Activated T-cell treated with anti-CD3 and anti-CD28 coated beads for 24 hours (primary cell): ENCODE measurements at regions not wholly inside any gene's neighbourhood (a gene's known extent, or its start where the extent isn't known, plus 50 kb on each side); places are given as distances from the start of the nearest gene placed in this dataset.

Experiments used
- DNase-seq: peaks from one replicate; pipeline ENCODE4 v3.0.0-alpha.2; 2020; ENCODE audit warnings: low read depth

DNA sequence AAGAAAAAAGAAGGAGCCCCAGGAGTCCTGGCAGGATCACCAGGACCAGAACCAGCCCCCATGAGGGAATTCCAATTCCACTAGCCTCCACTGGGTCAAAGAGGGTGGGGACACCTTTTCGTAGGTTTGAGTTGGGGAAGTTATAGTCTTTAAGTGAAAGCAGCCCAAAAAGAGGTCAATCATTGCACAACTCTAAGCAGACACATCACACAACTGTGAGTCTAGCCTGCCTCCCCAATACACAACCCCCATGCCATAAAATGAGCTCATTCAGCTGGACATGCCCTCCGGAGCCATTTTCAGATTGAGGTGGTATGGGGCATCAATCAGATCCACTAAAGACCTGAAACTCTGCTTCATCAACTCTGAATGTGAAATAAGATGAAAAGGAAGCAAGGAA lies 179.9 kb downstream of the NPHP4 start:
- no peak for DNase-seq

DNA sequence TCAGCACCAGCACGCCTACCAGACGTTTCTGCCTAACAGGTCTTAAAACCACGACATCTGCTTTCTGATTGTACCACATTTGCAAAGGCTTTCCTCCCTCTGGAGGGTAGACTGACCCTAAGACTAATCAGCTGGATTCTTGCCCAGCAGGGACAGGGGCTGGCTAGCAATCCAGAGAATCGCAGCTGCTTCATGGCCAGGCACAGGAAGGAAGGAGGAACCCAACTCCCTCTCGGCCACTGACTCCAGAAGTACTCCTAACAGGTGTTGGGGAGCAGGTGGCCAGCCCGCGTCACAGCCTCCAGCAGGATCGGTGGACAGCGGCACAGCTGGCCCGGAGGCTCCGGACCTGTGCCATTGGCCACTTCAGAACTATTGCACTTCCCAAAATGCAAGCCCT lies 180.8 kb downstream of the NPHP4 start:
- no peak for DNase-seq

DNA sequence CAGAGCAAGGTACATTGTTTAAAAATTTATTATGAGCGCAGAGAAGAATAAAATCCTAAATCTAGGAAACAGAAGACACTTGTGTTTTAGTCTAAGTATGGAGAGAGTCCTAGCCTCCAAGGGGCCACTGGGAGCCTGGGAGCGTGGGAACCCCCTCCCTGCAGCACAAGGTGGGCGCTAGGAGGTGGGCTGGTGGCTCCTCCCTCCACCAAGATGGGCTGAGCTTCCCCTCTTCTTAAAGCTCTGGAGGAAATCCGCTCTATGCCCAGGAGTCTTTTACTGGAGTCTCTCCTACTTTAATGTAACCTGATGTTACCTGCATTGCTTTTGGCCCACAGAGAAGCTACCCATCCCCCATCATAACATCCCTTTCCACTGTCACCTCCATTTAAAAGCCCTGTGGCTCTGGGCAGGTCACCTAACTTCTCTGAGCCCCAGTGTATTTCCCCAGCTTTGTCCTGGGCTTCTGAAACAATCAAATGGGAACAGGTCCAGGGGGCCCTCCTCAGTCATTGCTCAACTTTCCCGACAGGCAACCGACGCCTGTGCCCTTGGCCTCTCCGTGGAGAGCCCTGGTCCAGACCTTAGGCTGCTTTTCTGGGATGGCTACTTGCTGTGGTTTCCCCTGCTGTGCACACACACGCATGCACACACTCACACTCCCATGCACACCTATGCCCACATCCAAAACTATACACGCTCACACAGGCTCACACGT lies 181.5 kb downstream of the NPHP4 start:
- DNase-seq: no peak

DNA sequence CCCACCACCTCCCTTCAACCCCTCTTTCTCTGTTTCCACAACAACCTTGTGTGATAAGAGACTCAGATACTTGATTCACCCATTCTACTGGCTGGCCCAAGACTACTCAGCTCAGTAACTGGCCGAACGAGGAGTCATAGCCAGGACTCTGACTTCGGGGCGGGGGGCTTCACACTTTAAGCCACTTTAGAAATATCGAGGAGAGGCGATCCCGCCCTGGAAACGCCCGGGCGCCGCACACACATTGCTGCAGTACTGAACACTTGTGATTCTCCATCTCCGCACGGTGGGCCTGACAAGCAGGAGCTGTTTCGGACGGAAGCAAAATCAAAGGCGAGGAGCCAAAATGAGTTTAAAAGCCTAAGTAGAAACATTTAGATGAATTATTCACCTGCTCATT lies 182.1 kb downstream of the NPHP4 start:
- no peak for DNase-seq

DNA sequence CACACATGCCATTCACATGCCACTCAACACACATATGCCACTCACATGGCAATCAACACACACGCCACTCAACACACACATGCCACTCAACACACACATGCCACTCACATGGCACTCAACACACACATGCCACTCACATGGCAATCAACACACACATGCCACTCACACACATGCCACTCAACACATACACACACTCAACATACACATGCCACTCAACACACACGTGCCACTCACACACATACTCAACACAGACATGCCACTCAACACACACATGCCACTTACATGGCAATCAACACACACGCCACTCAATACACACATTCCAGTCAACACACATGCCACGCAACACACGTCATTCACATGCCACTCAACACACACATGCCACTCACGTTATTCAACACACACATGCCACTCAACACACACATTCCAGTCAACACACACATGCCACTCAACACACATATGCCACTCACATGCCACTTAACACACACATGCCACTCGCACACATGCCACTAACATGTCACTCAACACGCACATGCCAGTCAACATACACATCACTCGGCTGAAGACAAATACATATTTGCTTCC lies 182.9 kb downstream of the NPHP4 start:
- DNase-seq: no peak

DNA sequence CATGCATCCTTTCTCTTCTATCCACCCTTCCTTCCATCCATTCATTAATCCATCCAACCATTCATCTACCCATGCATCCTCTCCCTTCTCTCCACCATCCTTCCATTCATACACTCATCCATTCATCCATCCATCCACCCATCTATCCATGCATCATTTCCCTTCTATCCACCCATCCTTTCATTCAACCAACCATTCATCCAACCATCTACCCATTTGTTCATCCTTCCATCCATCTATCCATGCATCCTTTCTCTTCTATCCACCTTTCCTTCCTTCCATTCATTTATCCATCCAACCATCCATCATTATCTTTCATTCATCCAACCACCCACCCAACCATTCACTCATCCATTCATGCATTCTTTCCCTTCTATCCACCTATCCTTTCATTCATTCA lies 188.4 kb downstream of the NPHP4 start:
- DNase-seq: no peak

DNA sequence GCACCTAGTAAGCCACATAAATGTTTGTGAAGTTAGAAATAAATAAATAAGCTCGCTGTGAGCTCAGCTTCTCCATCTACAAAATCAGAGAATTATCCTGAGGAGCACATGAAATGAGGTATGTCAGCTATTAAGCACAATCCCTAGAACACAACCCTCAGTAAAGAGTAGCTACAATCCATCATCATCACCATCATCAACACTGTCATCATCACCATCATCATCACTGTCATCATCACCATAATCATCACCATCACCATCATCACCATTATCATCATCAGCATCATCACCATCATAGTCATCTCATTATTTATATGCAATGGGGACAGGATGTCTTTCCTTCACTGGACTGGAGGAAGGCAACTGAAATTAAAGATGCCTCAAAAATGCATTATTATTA lies 189.6 kb downstream of the NPHP4 start:
- DNase-seq: no peak

DNA sequence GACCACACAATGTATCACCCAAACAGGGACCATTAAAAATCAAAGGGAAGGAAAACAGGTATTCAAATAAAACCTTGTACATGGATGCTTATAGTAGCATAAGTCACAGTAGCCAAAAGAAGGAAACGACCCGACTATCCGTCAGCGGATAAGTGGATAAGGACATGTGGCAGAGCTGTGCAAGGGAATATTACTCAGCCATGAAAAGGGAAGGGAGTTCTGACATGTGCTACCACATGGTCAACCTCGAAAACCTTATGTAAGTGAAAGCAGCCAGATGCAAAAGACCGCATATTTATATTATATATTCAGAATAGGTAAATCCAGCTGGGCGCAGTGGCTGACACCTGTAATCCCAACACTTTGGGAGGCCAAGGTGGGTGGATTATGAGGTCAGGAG lies 193.3 kb downstream of the NPHP4 start:
- DNase-seq: no peak

DNA sequence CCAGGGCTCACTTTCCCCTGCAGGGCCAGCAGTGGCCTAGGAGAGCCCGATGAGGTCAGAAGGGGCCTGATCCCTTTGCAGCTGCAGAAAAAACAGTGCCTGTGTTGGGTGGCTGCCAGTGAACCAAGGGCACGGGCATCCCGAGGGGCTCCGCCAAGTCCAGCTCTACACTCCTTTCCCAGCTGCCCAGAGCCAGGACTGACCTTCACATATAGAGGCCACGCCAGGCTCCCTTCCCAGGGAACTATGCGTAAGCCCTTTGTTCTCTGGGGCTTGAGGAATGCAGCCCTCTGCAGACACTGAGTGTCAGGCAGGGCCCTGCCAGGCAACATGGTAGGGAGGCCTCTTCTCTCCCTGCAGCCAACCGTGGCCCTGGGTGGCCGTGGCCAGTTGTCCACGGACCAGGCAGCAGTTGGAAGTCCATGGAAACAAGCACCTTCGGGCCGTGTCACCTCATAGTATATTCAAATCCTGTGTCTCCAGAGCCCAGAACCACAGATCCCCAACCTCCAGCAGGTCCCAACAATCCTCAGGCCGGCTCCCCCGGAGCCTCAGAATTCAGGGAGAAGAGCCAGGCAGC lies 194.0 kb downstream of the NPHP4 start:
- no peak for DNase-seq

DNA sequence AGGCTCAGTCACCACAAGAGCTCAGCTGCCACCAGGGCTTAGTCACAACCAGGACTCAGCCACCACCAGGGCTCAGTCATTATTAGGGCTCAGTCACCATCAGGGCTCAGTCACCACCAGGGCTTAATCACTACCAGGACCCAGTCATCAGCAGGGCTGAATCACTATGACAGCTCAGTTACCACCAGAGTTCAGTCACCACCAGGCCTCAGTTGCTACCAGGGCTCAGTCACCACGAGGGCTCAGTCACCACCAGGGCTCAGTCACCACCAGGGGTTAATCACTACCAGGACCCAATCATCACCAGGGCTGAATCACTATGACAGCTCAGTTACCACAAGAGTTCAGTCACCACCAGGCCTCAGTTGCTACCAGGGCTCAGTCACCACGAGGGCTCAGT lies 196.2 kb downstream of the NPHP4 start:
- DNase-seq: no peak

DNA sequence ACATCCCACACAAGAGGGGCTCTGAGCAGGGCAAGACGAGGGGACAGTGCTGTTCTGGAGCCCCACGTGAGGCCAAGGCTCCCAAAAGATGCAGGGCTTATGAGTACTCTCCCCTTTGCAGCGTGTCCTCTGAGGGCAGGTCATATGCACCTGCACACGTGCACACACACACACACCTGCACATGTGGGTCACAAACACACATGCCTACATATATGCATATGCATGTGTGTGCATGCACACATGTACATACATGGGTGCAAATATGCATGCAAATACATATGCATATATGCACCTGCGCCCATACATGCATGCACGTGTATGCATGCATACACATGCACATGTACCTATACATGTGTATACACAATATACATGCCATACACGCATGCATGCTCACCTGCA lies 197.9 kb downstream of the NPHP4 start:
- no peak for DNase-seq

DNA sequence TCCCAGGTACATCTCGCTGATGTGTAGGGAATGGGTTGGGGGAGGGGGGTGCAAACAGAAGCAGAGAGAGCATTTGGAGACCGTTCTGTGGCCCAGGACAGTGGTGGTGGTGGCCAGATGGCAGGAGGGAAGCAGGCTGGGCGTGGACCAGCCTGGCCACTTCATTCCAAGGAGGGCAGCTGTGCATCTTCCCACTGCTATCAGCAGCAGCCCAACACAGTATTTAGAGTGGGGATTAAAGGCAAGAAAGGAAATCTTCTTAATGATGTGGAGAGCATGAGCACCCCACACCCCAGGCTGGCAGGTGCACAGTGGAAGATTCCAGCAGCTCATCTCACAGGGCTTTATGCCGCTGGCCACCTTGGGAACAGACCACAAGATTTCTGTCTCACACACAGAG lies 198.7 kb downstream of the NPHP4 start:
- no peak for DNase-seq

DNA sequence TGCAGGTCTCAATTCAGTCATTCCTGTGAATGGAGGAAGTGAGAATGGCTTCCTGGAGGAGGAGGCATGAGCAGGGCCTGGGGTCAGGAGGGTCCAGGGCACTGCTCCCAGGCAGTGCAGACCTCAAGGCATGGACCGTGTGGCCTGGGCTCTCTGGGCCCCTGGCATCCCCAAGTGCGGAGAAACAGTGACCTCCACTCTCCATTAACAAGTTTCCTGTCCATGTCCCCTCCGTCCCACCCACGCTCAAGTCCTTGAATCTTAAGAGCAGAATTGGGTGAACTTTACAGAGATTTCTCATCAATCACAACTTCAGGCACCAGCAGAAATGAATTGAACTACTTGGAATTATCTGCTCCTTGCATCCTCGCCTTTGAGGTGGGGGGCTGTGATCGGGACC lies 211.1 kb downstream of the NPHP4 start:
- DNase-seq: no peak

DNA sequence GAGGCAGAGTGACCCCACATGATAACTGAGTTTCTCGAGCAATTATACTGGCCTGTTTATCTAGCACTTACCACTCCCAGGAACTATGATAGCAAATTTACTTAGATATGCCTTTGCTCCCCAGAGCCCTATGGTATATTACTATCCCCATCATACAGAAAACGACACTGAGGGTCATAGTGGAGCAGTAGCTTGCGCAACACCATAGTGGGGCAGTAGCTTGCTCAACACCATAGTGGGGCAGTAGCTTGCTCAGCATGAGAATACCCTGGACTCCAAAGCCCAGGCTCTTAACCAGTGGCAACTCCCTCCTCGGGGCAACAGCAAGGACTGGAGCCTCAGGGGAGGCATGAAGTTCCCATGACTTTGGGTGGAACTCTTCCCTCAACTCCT lies 211.9 kb downstream of the NPHP4 start:
- no peak for DNase-seq

DNA sequence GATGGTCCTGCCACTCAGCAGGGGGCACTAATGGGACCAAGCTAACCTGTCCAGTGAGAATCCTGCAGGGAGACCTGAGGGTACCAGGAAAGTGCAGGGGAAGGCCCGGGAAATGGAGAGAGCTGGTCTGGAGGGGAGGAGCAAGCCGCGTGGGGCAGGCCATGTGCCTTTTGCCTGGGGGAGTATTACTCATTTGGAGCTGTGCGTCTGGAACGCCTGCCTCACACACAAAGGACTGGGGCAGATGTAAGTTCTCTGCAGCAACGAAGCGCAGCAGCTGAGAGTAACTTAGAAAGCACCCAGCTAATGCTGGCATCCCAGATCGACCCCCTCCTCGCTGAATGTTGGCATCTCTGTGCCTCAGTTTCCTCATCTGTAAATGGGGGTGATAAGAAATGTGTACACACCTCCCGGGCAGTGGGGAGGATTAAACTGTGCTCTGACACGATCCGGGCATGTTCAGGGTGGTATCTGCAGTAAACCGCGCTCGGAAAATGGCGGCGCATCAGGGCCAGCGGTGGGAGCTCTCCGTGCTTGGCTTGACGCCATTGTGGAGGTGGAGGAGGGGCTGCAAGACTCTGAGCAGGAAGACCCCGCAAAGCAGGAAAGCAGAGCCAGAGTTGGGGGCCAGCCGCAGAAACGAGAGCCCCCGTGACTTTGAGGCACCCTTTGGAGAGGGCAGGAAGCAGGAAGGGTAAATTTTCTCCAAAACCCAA lies 212.5 kb downstream of the NPHP4 start:
- DNase-seq: no peak

DNA sequence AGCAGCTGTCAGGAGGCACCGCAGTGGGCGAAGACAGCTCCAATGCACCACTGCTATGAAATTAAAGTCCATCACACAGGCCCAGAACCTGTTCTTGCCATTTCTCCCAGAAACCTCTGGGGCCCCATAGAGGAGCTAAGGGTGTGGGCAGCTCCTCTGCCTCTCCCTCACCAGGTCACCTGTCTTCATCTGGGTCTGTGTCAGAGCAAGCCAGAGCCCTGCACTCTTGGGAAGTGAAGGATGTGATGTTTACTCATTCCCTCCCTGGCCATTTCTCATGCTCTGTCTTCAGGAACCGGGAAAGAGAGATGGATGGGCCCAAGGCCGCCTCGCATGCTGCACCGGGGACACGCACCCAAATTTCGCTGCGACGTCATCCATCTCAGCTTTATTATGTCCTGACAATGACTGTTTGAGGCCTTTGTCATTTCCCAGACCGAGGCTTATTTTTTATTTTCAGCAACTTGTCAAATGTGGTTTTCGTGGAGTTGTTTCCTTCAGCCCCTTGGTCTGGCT lies 216.1 kb downstream of the NPHP4 start:
- DNase-seq: no peak

DNA sequence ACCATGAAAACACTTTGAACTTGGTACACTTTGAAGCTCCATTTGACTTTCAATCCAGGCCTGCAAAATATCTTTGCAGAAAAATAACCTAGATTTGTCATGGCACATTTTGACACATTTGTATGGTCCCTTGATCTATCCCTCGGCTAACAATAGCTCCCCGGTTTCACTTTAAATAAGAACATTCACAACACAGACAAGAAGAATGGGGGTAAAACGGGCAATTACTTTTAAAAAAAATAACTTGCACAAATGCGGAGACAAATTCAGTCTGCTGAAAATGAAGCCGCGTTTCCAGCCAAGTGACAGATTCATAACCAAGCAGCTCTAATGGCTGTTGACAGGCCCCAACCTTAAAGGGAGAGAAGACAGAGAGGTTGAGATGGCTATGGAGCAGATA lies 218.2 kb downstream of the NPHP4 start:
- no peak for DNase-seq

DNA sequence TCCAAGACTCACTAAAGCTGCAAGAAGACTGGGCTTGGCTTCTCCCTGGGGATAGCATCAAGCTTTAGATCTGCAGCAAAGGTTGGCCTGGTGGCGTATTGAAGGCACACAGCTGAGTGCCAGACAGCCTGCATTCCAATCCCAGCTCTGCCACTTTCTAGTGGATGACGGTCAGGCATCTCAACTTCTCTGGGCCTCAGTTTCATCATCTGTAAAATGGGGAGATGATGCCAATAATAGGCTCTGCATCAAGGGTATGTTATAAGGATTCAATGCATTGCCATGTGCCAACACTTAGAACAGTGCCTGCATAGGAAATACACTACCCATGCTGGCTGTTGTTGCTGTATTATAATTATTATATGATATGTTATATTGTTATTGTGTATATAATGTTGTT lies 220.4 kb downstream of the NPHP4 start:
- no peak for DNase-seq

DNA sequence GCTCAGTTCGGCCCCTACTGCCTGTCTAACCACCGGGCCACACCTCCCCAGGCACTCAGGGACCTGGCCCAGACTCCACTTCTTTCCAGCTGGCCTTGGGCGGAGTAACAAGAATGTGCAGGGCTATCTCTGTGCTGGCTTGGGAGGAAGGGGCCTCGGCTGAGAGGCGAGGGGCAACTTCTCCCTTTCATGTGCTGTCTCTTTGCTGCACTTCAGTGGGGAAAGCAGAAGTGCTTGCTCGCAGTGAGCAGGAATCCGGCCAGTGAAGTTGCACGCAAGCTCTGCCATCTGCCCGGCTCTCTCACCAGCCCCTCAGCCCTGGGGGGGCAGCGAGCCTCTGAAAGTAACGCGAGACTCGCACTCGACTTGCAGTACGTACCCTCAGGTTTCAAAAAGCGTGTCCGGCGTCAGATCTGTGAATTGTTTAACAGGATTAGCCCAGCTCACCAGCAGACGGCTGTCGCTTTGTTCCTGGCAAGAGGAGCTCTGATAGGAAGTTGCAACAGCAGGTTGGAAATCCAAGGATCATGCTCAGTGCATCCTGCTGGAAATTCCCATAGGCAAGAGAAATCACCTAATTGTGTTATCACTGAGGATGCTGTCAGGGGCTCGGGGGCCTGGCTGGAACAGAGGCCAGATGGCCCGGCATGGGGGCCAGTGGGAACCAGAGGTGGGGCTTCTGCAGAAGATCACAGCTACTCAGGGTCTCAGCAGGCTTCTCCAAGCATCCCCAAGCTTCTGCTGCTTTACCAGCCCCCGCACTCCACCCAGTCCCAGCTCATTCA lies 221.1 kb downstream of the NPHP4 start:
- no peak for DNase-seq

DNA sequence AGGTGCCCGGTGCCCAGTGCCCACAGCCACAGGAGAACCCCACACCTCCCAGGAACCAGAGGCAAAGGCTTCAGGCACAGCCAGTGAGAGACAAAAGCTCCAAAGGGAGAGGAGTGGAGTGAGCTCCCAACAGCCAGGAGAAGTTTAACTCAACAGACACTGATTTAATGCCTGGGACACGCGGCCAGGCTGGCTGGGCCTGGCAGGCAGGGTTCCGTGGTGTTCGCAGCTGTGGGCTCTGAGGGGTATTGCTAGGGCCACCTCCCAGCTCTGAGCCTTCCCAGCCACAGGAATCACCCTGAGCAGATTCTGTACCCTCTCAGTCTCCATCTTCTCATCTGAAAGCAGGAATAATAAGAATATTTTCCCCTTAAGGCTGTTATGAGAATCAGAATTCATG lies 222.5 kb downstream of the NPHP4 start:
- no peak for DNase-seq

DNA sequence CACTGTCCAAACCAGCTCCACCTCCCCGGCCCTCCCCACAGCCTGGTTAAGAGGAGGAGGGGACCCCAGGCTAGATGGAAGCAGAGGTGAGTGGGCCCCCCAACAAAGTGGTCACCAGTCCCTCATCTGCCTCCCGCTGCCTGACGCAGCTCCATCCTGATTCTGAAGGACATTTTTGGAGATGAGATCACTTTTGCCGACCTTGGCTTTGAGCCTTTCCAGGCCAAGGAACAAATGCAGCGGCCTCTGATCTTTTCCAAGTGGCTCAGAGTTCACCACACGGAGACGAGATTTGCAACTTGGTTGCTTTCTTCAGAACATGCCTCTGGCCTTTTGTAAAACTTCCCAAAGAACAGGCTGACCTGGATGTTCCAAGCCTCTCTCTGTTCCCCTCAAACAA lies 223.1 kb downstream of the NPHP4 start:
- no peak for DNase-seq

DNA sequence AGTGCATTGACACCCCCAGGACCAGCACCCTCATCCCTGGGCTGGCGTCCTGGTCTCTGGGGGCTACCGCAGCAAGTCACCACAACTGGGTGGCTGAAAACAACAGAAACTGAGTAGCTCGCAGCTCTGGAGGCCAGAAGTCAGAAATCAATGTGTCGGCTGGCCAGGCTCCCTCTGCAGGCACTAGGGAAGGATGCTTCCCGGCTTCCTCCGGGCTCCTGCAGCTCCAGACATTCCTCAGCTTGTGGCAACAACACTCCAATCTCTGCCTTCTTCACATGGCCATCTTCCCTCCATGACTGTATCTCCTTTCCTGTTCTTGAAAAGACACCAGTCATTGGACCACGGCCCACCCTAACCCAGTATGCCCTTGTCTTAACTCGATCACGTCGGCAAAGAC lies 224.2 kb downstream of the NPHP4 start:
- DNase-seq: no peak
